HG02885 (cell line): ENCODE measurements at regions not wholly inside any gene's neighbourhood (a gene's known extent, or its start where the extent isn't known, plus 50 kb on each side); places are given as distances from the start of the nearest gene placed in this dataset.

Experiments used
- ATAC-seq: cut with Tn5 transposase; IDR thresholded peaks from one replicate; pipeline ENCODE4 v1.9.1; 2021; ENCODE audit warnings: mild to moderate bottlenecking; ENCODE audit not compliant: unreplicated experiment, poor library complexity

DNA sequence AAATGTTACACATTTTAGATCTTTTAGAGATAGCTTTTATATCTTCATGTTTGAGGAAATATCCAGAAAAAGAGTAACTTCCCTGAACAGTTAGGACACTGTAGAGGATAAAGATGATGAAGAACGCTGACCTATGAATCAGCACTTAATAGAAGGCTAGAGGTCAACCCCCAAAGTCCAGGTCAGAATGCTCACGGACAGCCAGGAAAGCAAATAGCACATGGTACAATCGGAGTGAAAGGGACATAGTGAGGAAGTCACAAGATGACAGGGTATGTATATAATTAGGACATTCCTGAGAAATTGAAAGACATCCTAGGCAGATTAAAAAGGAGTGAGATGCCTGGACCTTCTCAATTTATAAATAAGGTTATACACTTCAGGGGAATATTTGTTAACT lies 55.1 kb upstream of the CNTNAP4 start:
- ATAC-seq, result no peak

DNA sequence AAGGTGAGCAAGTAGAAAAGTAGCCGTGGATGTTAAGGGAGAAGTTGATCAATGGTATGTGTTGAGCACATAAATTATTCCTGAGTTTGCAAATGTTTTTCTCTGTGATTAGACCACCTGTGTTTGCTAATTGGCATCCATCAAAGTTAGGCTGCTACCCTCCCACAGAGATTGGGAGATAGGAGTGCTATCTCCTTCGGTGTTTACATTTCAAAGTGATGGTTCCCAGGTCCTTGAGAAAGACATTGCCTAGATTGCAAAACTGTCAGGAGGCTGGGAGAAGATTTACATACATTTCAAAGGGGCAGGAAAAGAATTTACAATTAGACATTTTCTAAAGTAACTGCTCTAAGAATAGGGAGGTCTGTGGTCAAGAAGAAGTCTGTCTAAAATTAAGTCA lies 54.3 kb upstream of the CNTNAP4 start:
- ATAC-seq, result no peak

DNA sequence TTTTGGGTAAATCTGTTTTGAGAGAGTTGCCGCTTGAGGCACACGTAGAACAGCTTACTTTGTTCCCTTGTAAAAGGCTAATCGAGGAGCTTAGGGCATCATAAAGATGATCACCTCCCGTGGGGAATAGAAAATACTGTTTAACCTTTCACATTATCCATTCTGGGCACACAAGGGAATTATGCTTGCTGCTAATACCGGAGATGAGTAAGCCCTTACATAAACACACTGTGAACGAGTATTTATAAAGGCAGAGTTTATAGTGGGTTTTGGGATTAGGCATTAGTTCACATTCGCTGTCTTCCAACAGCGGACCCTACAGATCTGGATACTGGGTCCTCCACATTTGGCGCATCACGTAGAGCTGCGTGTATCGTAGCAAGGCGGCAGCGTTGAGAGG lies 51.2 kb upstream of the CNTNAP4 start:
- no peak for ATAC-seq

DNA sequence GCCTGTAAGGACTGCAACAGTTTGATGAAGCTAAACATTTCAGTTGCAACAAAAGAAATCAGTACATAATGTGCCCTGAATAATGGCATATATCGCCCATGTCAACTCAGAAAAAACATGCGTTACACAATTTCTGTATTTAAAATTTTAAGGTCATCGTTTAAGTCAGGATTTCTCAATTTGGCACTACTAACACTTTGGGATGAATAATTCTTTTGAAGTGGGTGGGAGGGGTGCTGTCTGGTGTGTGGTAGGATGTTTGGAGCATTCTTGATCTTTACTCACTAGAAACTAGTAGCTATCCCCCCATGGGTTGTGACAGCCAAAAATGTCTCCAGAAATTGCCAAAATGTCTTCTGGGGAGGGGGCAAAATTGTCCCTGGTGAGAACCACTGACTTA lies 50.7 kb upstream of the CNTNAP4 start:
- ATAC-seq, result no peak
